Activated CD4-positive, alpha-beta T cell treated with anti-CD3 and anti-CD28 coated beads, Interleukin-2, Interleukin-4, amounts not matched to agents 100 ng/mL and 50 ng/mL, durations not matched to agents 16 hours and 8 hours (primary cell): ENCODE measurements at regions not wholly inside any gene's neighbourhood (a gene's known extent, or its start where the extent isn't known, plus 50 kb on each side); places are given as distances from the start of the nearest gene placed in this dataset.
"Not testable (repeated sequence)": the region's sequence is repeated elsewhere in the genome, so short reads cannot be mapped to it uniquely, and the experiment has no call there.

ENCODE experiments used
- DNase-seq: peaks from one replicate; pipeline ENCODE4 v3.0.0-alpha.2; 2020; ENCODE audit warnings: low spot score

GRCh38 chr4:179272282-179272681 lies 1830.0 kb upstream of the AGA start:
- no peak for DNase-seq

- no peak for DNase-seq
Observed at GRCh38 chr4:179278647-179279046, 1836.4 kb upstream of the AGA start.

- DNase-seq, result no peak
Observed at GRCh38 chr4:179285696-179286095, 1843.5 kb upstream of the AGA start.

- no peak for DNase-seq
Observed at GRCh38 chr4:179291657-179292056, 1849.4 kb upstream of the AGA start.

- no peak for DNase-seq
Observed at GRCh38 chr4:179292468-179292867, 1850.2 kb upstream of the AGA start.

- DNase-seq, result peak; percentile 41
Observed at GRCh38 chr4:179307297-179308136, 1865.3 kb upstream of the AGA start.

- DNase-seq, result no peak
Observed at GRCh38 chr4:179313823-179314222, 1871.6 kb upstream of the AGA start.

- no peak for DNase-seq
Observed at GRCh38 chr4:179325181-179325580, 1882.9 kb upstream of the AGA start.

GRCh38 chr4:179328627-179329026 lies 1886.4 kb upstream of the AGA start:
- DNase-seq, result no peak

- DNase-seq, result no peak
Observed at GRCh38 chr4:179331362-179331761, 1889.1 kb upstream of the AGA start.

- DNase-seq, result no peak
Observed at GRCh38 chr4:179344861-179345260, 1902.6 kb upstream of the AGA start.

- no peak for DNase-seq
Observed at GRCh38 chr4:179352221-179352620, 1910.0 kb upstream of the AGA start.

GRCh38 chr4:179353786-179354185 lies 1911.5 kb upstream of the AGA start:
- DNase-seq, result no peak

GRCh38 chr4:179361978-179362486 lies 1919.8 kb upstream of the AGA start:
- DNase-seq, result no peak

- not testable (repeated sequence) for DNase-seq
Observed at GRCh38 chr4:179365932-179366331, 1923.7 kb upstream of the AGA start.

GRCh38 chr4:179372242-179372641 lies 1930.0 kb upstream of the AGA start:
- no peak for DNase-seq

- DNase-seq, result no peak
Observed at GRCh38 chr4:179372746-179373145, 1930.5 kb upstream of the AGA start.

GRCh38 chr4:179378847-179379246 lies 1936.6 kb upstream of the AGA start:
- DNase-seq, result not testable (repeated sequence)

GRCh38 chr4:179392787-179393186 lies 1950.5 kb upstream of the AGA start:
- DNase-seq, result no peak

GRCh38 chr4:179398414-179398813 lies 1956.2 kb upstream of the AGA start:
- no peak for DNase-seq

GRCh38 chr4:179399054-179399782 lies 1957.0 kb upstream of the AGA start:
- DNase-seq, result no peak

GRCh38 chr4:179415037-179415846 lies 1973.0 kb upstream of the AGA start:
- no peak for DNase-seq
